Esophagus squamous epithelium (tissue), 4 donors: ENCODE measurements at regions not wholly inside any gene's neighbourhood (a gene's known extent, or its start where the extent isn't known, plus 50 kb on each side); places are given as distances from the start of the nearest gene placed in this dataset.

Source experiments
- CTCF ChIP-seq, 6 experiments: fragments of 450-650 bp in 4 of 6; fragments of 200-600 bp in 2 of 6; sonication (generic) in 2 of 6; IDR thresholded peaks; one replicate each; pipeline ENCODE4 v1.5.1; 2016 to 2019; ENCODE audit warnings: antibody characterized with exemption in 6 of 6, mild to moderate bottlenecking in 4 of 6, moderate library complexity in 4 of 6
- POLR2A ChIP-seq, 4 donors: fragments of 450-650 bp; IDR thresholded peaks; one replicate each; pipeline ENCODE4 v1.6.1; 2017; ENCODE audit warnings: antibody characterized with exemption in 4 of 4, mild to moderate bottlenecking in 4 of 4, moderate library complexity in 3 of 4

- TF ChIP-seq CTCF (IDR thresholded peaks at IDR 0.05): no peak
- TF ChIP-seq POLR2A (IDR thresholded peaks at IDR 0.05): no peak
Observed at GRCh38 chr2:81282151-81282769, 977.7 kb upstream of the LRRTM1 start.
